GM12878 (cell line): ENCODE measurements at regions not wholly inside any gene's neighbourhood (a gene's known extent, or its start where the extent isn't known, plus 50 kb on each side); places are given as distances from the start of the nearest gene placed in this dataset.

Experiments
- ATAC-seq: fragments of 200-7000 bp; cut with Tn5 transposase; 3 replicates; pipeline ENCODE4 v1.9.1; 2020; ENCODE audit warnings: mild to moderate bottlenecking, moderate library complexity
- BruUV-seq: library from RNA; stranded (reverse); fragments of 400-500 nt; replicated peaks from 2 replicates; lab custom pipeline; 2021; lab: Mats Ljungman, UMichigan
- CTCF ChIA-PET: fragments of 300-600 bp; sonication (Branson Sonifier 250); formaldehyde crosslinking; extraction: SDS; loops from one replicate; lab custom pipeline; 2021; ENCODE audit warnings: inconsistent platforms; lab: Yijun Ruan, JAX
- POLR2A ChIA-PET: fragments of 350-600 bp; formaldehyde crosslinking; extraction: SDS; loops from one replicate; lab custom pipeline; 2021; ENCODE audit warnings: inconsistent platforms; lab: Charles Lee
- RAD21 ChIA-PET: fragments of 300-600 bp; sonication (Branson Sonifier 250); formaldehyde crosslinking; loops from one replicate; lab custom pipeline; 2023; ENCODE audit warnings: antibody characterized with exemption; ENCODE audit not compliant: unreplicated experiment; lab: Charles Lee
- SMC1A ChIA-PET: fragments of 300-600 bp; sonication (Branson Sonifier 250); formaldehyde crosslinking; loops from one replicate; lab custom pipeline; 2023; ENCODE audit not compliant: unreplicated experiment, uncharacterized antibody; lab: Charles Lee
- DNase-seq: peaks from one replicate; pipeline ENCODE4 v3.0.0-alpha.2; 2011; ENCODE audit warnings: low read depth, low spot score
- FAIRE-seq: peaks from 3 replicates; lab custom pipeline; 2011; peaks lifted over from hg19 to GRCh38; lab: Jason Lieb, UNC
- H2AFZ ChIP-seq: 2 replicates; pipeline ENCODE4 v1.6.0; 2011; ENCODE audit warnings: low read depth, low read length, control low read depth; ENCODE audit not compliant: control insufficient read depth
- H3K27ac ChIP-seq: 2 replicates; pipeline ENCODE4 v1.5.1; 2011; ENCODE audit warnings: control low read depth; ENCODE audit not compliant: control insufficient read depth, insufficient read depth
- H3K27me3 ChIP-seq, 2 experiments: replicated peaks in 1 of 2; 2 replicates each; pipeline versions ENCODE4 v1.6.0 to v1.6.1; 2011; ENCODE audit warnings: low read length in 1 of 2; ENCODE audit not compliant: control insufficient read depth in 2 of 2, insufficient read depth in 2 of 2
- H3K36me3 ChIP-seq, 2 experiments: 2 replicates each; pipeline ENCODE4 v1.5.1; 2011; ENCODE audit warnings: low read length in 1 of 2; ENCODE audit not compliant: control insufficient read depth in 2 of 2, insufficient read depth in 2 of 2
- H3K4me1 ChIP-seq: 2 replicates; pipeline ENCODE4 v1.6.1; 2011; ENCODE audit warnings: mild to moderate bottlenecking, low read length, moderate library complexity, mixed read lengths; ENCODE audit not compliant: control insufficient read depth, insufficient read depth
- H3K4me2 ChIP-seq: 2 replicates; pipeline ENCODE4 v1.6.0; 2011; ENCODE audit warnings: control low read depth; ENCODE audit not compliant: control insufficient read depth, insufficient read depth
- H3K4me3 ChIP-seq: fragments of 200-600 bp; sonication (generic); 2 replicates; pipeline ENCODE4 v1.5.1; 2016
- H3K79me2 ChIP-seq: 2 replicates; pipeline ENCODE4 v1.6.0; 2011; ENCODE audit warnings: low read length; ENCODE audit not compliant: control insufficient read depth, insufficient read depth
- H3K9ac ChIP-seq: 2 replicates; pipeline ENCODE4 v1.8.0; 2011; ENCODE audit warnings: low read length, control low read depth, mixed read lengths; ENCODE audit not compliant: control insufficient read depth, insufficient read depth
- H3K9me3 ChIP-seq: replicated peaks from 3 replicates; pipeline ENCODE4 v1.5.1; 2011; ENCODE audit warnings: mild to moderate bottlenecking, low read length; ENCODE audit not compliant: control insufficient read depth, insufficient read depth
- H4K20me1 ChIP-seq: 2 replicates; pipeline ENCODE4 v1.6.0; 2011; ENCODE audit not compliant: control insufficient read depth, insufficient read depth
- ATF3 ChIP-seq: IDR thresholded peaks from 2 replicates; pipeline ENCODE4 v1.6.1; 2011; ENCODE audit warnings: low read depth, mild to moderate bottlenecking, low read length, moderate library complexity, borderline replicate concordance; ENCODE audit errors: extremely low read depth
- HCFC1 ChIP-seq: fragments of 150-350 bp; IDR thresholded peaks from 2 replicates; pipeline ENCODE4 v1.6.1; 2014; ENCODE audit warnings: low read length
- IRF3 ChIP-seq: fragments of 450-650 bp; IDR thresholded peaks from 2 replicates; pipeline ENCODE4 v1.6.1; 2014; ENCODE audit warnings: mild to moderate bottlenecking
- PML ChIP-seq: IDR thresholded peaks from 2 replicates; pipeline ENCODE4 v1.6.1; 2012; ENCODE audit warnings: low read length, inconsistent platforms
- RB1 ChIP-seq: fragments of 450-650 bp; formaldehyde crosslinking; IDR thresholded peaks from 2 replicates; pipeline ENCODE4 v1.6.1; 2017; ENCODE audit warnings: mild to moderate bottlenecking, borderline replicate concordance
- SRF ChIP-seq, 2 experiments: IDR thresholded peaks; 2 replicates each; pipeline ENCODE4 v1.6.1; 2011; ENCODE audit warnings: low read depth in 2 of 2, low read length in 2 of 2, mild to moderate bottlenecking in 1 of 2, moderate library complexity in 1 of 2
- YY1 ChIP-seq: IDR thresholded peaks from 2 replicates; pipeline ENCODE4 v1.6.1; 2011; ENCODE audit warnings: low read depth, mild to moderate bottlenecking, low read length
- ZBTB11 ChIP-seq: fragments of 450-650 bp; formaldehyde crosslinking; IDR thresholded peaks from 2 replicates; pipeline ENCODE4 v1.5.0; 2022; ENCODE audit warnings: mild to moderate bottlenecking, missing genetic modification characterization
- ZNF24 ChIP-seq: fragments of 450-650 bp; IDR thresholded peaks from 2 replicates; pipeline ENCODE4 v1.6.1; 2017; ENCODE audit warnings: antibody characterized with exemption, mild to moderate bottlenecking
- WGBS: methylation state at CpG from one replicate; pipeline ENCODE4 v1.1.6; 2016; ENCODE audit warnings: low lambda C conversion rate; ENCODE audit not compliant: insufficient replicate concordance, insufficient coverage; ENCODE audit errors: missing lambda C conversion rate; 5-methylcytosine and 5-hydroxymethylcytosine counted together
- in situ Hi-C: fragments of 300-500 bp; cut with MboI; formaldehyde crosslinking; loops from 9 replicates; pipeline ENCODE4 v1.14.3; 2018; ENCODE audit warnings: mixed read lengths
- intact Hi-C: fragments of 100-400 bp; cut with micrococcal nuclease; formaldehyde crosslinking; loops from one replicate; pipeline ENCODE4 v1.14.2; 2022; ENCODE audit not compliant: unreplicated experiment

GRCh38 chr17:77382966-77383612 lies 242.3 kb downstream of the SEC14L1 start:
- H3K4me1 ChIP-seq, result peaks cover 22% of the 10 kb centered on the region
- H3K9ac ChIP-seq, result no peak overlapping the region
- intact Hi-C loops, result no loop called here
- RAD21 ChIA-PET, result interaction anchor here (0.8 kb wide), 1 partner anchor 47 kb away, joined by 4 read pairs; no protein-coding TSS in a partner anchor
- H3K27ac ChIP-seq, result no peak overlapping the region
- POLR2A ChIA-PET, result no interaction called here
- WGBS, result 77% methylated on average over 8 of the region's 8 CpGs
- no peaks in the 10 kb centered on the region for H3K27me3 ChIP-seq
- H3K4me3 ChIP-seq, result no peak overlapping the region
- peaks cover 7% of the 10 kb centered on the region for H4K20me1 ChIP-seq
- ATAC-seq (peak; percentile 45), FAIRE-seq (no peak), DNase-seq (no peak)
- no peaks in the 10 kb centered on the region for H3K9me3 ChIP-seq
- SMC1A ChIA-PET, result interaction anchor here (0.8 to 2.1 kb wide), 4 partner anchors 17 to 51 kb away, joined by 3 to 9 read pairs (median 4); no protein-coding TSS in a partner anchor
- peak overlapping the region; percentile 17; the same call in 1 of the 2 replicates for H3K4me2 ChIP-seq
- BruUV-seq, result no TSS peak
- CTCF ChIA-PET, result interaction anchor here (0.6 to 1.5 kb wide), 5 partner anchors 10 to 77 kb away, joined by 3 to 7 read pairs (median 4); no protein-coding TSS in a partner anchor
- H3K79me2 ChIP-seq, result peaks cover 5% of the 10 kb centered on the region
- no peak overlapping the region for H2AFZ ChIP-seq
- TF ChIP-seq YY1 (no peak), IRF3 (no peak), PML (no peak), SRF (IDR thresholded peaks at IDR 0.05; ENCODE audit: low read depth in 2 of 2, low read length in 2 of 2) (no peak), RB1 (no peak), ATF3 (no peak), ZBTB11 (no peak), ZNF24 (no peak), HCFC1 (no peak)
- TF ChIP-seq, all 136 proteins: peak for 0
- in situ Hi-C loops, result no loop called here
- H3K36me3 ChIP-seq, result peaks cover 0 to 3% of the 10 kb centered on the region in 2 experiments; a peak in 2 of 4 replicates
